GM06990 (cell line): ENCODE measurements at regions not wholly inside any gene's neighbourhood (a gene's known extent, or its start where the extent isn't known, plus 50 kb on each side); places are given as distances from the start of the nearest gene placed in this dataset.

Experiments
- DNase-seq: peaks from one replicate; pipeline ENCODE4 v3.0.0-alpha.2; 2011; ENCODE audit not compliant: insufficient read length; ENCODE audit errors: extremely low read depth
- H3K27me3 ChIP-seq: replicated peaks from 2 replicates; pipeline ENCODE4 v1.6.0; 2011; ENCODE audit warnings: low read length; ENCODE audit not compliant: control insufficient read depth, insufficient read depth
- H3K36me3 ChIP-seq: 2 replicates; pipeline ENCODE4 v1.5.1; 2011; ENCODE audit warnings: low read length; ENCODE audit not compliant: control insufficient read depth, insufficient read depth
- H3K4me3 ChIP-seq: replicated peaks from 2 replicates; pipeline ENCODE4 v1.5.1; 2011; ENCODE audit warnings: low read depth, mild to moderate bottlenecking, control low read depth, low read length
- TF ChIP-seq, protein P1 (sequence below): IDR thresholded peaks from 2 replicates; pipeline ENCODE4 v1.5.1; 2011; ENCODE audit warnings: low read length, control low read depth, mild to moderate bottlenecking, inconsistent platforms; ENCODE audit not compliant: insufficient read depth, poor library complexity, severe bottlenecking

DNA sequence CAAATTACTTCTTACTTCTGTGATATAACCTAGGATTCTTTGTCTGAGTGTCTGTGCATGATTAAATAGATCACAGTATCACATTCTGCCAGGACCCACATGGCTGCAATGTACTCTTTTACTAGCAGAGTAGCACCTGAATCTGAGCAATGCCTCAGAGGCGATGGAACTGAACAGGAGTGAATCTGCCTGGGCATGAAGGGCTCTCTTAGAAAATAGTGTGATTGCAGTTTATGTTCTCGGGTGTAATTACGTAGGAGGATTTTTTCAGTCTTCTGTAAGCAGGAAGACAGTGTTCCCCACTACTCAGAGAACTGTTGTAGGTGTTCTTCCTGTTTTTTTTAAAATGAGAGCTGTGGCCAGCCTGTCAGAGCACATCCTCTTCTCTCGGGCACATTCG lies 802.3 kb downstream of the NLGN4Y start:
- no peaks in the 10 kb centered on the region for H3K27me3 ChIP-seq
- TF ChIP-seq, protein P1, sequence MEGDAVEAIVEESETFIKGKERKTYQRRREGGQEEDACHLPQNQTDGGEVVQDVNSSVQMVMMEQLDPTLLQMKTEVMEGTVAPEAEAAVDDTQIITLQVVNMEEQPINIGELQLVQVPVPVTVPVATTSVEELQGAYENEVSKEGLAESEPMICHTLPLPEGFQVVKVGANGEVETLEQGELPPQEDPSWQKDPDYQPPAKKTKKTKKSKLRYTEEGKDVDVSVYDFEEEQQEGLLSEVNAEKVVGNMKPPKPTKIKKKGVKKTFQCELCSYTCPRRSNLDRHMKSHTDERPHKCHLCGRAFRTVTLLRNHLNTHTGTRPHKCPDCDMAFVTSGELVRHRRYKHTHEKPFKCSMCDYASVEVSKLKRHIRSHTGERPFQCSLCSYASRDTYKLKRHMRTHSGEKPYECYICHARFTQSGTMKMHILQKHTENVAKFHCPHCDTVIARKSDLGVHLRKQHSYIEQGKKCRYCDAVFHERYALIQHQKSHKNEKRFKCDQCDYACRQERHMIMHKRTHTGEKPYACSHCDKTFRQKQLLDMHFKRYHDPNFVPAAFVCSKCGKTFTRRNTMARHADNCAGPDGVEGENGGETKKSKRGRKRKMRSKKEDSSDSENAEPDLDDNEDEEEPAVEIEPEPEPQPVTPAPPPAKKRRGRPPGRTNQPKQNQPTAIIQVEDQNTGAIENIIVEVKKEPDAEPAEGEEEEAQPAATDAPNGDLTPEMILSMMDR, result no peak
- H3K36me3 ChIP-seq, result no peaks in the 10 kb centered on the region
- no peak for DNase-seq
- H3K4me3 ChIP-seq, result no peak overlapping the region

DNA sequence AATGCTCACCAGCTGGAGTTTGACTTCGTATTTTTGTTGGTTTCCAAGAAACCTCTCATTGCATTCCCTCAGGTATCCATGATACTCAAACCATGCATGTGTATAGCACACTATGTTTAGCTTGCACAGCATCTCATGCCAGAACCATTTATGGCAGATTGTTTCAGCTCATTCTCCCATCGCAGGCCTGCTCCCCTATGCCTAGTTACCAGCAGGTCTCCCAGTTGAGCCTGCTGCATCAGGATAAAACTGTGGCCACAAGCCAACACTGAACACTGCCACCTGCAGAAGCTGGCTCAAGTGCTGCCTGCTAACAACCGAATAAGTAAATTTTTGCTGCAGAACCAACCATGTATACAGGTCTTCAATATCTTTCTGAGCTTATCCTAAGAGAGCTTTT lies 804.5 kb downstream of the NLGN4Y start:
- Histone ChIP-seq H3K4me3 (no peak overlapping the region), H3K27me3 (no peaks in the 10 kb centered on the region), H3K36me3 (no peaks in the 10 kb centered on the region)
- TF ChIP-seq, protein P1, result no peak
- DNase-seq, result no peak

DNA sequence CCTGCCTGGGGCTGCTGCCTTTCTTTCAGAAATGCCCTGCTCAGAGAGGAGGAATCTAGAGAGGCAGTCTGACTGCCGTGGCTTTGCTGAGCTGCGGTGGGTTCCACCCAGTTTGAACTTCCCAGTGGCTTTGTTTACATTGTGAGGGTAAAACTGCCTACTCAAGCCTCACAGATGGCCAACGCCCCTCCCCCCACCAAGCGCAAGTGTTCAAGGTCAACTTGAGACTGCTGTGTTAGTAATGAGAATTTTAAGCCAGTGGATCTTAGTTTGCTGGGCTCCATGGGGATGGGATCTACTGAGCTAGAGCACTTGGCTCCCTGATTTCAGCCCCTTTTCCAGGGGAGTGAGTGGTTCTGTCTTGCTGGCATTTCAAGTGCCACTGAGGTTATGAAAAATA lies 819.2 kb downstream of the NLGN4Y start:
- TF ChIP-seq, protein P1, result no peak

DNA sequence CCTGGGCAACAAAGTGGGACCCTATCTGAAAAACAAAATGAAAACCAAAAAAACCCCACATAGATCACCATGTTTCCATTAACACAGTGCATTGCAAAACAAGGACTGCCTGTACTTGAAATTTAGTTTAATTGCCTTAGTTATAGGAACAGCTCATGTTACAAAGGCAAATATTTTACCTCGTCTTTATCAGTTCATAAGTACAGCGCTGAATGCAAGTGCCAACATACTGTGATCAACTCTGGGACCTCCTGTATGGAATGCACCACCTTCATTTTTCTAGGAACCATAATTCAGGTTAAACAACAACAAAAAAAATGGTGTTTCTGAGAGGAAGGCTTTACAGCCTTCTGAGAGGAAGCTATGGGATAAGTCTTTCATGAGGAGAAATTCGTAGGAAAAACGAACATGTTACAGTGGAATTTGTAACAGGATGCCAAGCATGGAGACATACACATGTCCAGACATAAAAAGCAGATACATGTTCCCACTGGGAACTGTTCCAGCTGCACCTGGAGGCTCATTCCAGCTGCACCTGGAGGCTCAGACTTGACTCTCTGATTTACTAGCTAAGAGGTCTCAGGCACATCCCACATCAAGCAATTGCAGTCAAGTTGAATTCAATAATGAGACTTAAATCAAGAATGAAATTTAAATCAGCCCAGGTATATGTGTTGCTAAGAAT lies 821.3 kb downstream of the NLGN4Y start:
- no peaks in the 10 kb centered on the region for H3K27me3 ChIP-seq
- H3K4me3 ChIP-seq, result no peak overlapping the region
- TF ChIP-seq, protein P1, result no peak
- H3K36me3 ChIP-seq, result no peaks in the 10 kb centered on the region
- no peak for DNase-seq

More for the DNA sequence above, 819.2 kb downstream of the NLGN4Y start:
- H3K4me3 ChIP-seq, result no peak overlapping the region
- no peak for DNase-seq
- no peaks in the 10 kb centered on the region for H3K36me3 ChIP-seq
- H3K27me3 ChIP-seq, result no peaks in the 10 kb centered on the region

DNA sequence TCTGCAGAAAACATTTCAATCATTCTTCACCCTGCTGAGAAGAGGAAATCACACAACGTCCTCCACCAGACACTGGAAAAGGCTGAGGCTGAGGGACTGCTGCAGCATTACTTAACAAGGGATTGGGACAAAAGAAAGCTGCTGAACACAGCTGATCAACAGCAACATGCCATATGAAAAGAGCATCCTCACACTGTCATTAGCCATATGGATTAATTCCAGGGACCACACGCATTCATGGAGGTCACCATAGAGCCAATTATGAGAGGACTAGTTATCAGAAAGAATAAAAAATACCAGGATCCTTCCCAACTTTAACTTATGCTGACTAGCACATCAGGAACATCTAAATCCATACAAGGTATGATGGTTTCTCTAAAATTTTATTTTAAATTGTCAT lies 825.0 kb downstream of the NLGN4Y start:
- TF ChIP-seq, protein P1, result no peak
- H3K36me3 ChIP-seq, result no peaks in the 10 kb centered on the region
- DNase-seq, result no peak
- no peaks in the 10 kb centered on the region for H3K27me3 ChIP-seq
- no peak overlapping the region for H3K4me3 ChIP-seq

DNA sequence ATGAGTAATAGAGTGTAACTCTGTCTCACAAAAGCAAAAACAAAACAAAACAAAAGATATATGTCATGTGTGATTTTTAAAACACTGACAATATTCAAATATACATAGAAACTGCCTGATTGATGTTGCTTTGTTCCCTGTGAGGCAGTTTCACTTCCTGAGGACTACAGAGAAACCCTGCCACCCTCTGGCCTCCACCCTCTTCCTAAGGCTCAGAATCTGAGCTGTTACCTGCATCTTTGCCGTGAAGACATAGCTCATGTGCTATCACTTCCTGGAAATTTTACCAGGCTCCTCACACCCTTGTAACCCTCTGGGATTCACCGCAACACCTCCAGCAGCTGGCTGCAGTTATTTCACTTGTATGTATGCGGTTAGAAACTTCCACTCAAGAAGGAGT lies 831.0 kb downstream of the NLGN4Y start:
- Histone ChIP-seq H3K36me3 (no peaks in the 10 kb centered on the region), H3K4me3 (no peak overlapping the region), H3K27me3 (no peaks in the 10 kb centered on the region)
- TF ChIP-seq, protein P1, result no peak
- peak; percentile 0 for DNase-seq
